GM19239 (cell line): ENCODE measurements at regions not wholly inside any gene's neighbourhood (a gene's known extent, or its start where the extent isn't known, plus 50 kb on each side); places are given as distances from the start of the nearest gene placed in this dataset.

ENCODE experiments used
- DNase-seq: peaks from one replicate; pipeline ENCODE4 v3.0.0; 2011; ENCODE audit warnings: low spot score; ENCODE audit not compliant: insufficient read length
- FAIRE-seq: peaks from 2 replicates; lab custom pipeline; 2011; peaks lifted over from hg19 to GRCh38; lab: Jason Lieb, UNC

DNA sequence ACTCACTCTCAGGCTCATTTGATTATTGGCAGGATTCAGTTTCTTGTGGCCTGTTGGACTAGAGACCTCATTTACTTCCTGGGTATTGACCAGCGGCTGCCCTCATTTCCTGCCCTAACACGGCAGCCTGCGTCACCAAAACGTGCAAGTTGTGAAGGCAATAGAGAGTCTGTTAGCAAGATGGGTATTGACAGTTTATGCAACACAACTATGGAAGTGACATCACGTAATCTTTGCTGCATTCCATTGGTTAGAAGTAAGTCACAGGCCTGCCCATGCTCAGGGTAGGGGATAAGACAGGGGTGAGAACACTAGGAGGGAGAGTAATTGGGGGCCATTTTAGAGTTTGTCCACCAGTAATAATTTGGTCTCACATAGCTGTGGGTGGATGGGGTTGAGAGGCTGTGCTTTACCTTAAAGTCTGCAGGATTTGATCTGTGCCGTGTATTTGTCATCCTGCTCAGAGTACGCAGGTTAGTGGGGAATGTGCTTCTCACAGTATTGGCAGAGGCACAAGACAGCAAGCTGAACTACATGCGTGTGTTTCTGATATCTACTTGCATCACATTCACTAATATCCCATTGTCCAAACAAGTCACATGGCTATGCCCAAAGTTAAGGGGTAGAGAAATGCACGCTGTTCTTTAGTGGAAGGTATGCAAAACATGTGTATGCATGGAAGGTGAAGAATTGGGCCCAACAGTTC, 83.3 kb downstream of the EDEM1 start:
- FAIRE-seq = no peak
- no peak for DNase-seq

DNA sequence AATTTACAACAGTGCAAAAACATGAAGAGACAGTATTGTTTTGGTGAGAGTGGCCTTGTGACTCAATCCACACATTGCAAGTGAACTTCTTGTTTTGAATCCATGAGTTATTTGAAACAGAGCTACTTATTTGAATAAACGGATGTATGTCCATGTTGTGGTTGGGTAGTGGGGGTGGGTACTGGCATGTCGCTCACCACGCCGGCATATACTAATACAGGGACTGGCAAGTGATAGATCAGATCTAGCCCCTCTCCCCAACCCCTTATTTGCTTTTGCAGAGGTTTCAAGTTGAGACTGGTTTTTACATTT, 83.8 kb downstream of the EDEM1 start:
- DNase-seq (no peak), FAIRE-seq (no peak)

DNA sequence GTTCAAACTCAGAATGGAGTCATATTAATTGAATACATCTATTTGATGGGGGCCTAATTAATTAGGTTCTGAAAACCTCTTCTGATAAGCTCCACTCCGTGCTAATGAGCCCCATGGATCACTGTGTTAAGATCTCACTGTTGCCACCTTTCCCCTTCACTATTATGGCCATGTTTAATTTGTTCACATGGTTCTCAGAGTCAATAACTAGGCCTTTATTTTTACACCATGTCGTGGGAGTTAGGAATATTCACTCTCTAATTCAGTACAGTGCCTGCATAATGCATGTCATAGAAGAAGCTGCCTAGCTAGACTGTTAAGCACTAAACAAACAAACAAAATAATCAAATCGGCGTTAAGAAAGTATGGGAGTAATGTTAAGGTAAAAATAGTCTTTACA, 84.9 kb downstream of the EDEM1 start:
- no peak for FAIRE-seq

DNA sequence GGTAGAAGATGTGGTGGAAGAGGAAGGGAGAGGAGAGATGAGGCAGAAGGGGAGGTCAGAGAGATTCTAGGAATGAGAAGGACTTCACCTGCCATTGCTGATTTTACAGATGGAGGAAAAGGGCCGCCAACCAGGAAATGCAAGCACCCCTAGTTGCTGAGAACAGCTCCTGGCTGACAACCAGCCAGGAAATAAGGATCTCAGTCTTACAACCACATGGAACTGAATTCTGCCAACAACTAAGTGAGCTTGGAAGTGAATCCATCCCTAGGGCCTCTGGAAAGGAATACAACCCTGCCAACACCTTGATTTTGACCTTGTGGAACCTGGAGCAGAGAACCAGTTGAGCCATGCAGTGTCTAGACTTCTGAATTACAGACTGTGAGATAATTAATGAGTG, 86.6 kb downstream of the EDEM1 start:
- no peak for FAIRE-seq

More for the DNA sequence above, 84.9 kb downstream of the EDEM1 start:
- no peak for DNase-seq

DNA sequence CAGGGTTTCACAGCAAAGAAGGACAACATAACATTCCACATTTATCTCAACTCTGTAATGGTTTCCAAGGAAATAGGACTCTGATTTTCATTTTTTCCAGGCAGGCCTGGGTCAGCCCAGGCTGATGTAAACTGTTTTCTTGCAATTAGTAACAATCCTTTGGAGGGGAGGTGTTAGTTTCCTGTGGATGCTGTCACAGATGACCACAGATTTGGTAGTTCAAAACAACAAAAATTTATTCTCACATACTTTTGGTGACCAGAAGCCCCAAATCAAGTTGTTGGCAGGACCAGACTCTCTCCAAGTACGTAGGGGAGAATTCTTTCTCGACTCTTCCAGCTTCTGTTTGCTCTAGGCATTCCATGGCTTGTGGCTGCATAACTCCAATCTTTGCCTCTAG, 88.0 kb downstream of the EDEM1 start:
- DNase-seq (no peak), FAIRE-seq (no peak)

More for the DNA sequence above, 86.6 kb downstream of the EDEM1 start:
- no peak for DNase-seq

DNA sequence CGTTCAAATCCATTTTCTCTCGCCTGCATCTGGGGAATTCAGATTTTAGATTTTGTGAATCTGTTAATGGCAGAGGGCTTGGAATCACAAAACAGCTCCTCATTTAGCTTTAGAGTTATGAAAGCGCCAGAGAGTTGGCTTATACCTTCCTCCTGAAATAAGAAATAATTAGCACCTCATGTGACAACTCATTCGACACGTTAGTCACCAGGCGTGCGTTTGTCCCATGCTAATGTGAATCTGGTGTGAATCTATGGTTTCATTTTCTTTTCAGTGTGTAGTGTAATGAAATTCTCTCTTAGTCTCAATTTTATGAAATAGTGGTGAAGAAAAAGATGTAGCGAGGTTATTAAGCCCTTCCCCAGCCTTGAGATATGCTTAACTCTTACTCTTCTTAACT, 89.4 kb downstream of the EDEM1 start:
- FAIRE-seq (no peak), DNase-seq (no peak)

DNA sequence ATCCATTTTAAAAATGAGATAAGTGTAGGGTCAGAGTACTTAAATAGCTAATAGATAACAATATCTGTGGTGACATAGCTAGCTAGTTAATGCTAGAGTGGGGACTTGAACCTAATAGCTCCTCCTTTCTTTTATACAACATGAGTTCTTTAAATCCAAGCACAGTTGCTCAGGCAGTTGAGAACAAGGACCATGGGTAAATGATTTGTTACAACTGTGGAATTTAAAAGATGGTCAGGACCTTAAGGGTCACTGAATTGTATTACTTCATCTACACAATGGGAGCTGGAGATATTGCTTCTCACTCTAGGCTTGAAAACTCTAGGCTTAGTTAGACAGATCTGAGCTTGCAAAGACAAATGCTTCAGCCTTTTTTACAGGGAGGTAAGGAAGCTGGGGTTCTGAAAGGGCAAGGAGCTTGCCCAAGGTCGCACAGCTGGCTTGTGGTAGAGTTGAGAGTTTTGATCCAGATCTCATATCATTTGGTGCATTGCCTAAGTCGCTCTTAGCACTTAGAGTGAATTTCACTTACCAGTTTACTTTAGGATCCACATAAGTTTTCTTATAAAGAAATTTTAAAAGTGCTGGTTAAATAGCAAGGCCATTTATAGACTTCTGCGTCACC, 90.2 kb downstream of the EDEM1 start:
- FAIRE-seq (no peak), DNase-seq (no peak)

DNA sequence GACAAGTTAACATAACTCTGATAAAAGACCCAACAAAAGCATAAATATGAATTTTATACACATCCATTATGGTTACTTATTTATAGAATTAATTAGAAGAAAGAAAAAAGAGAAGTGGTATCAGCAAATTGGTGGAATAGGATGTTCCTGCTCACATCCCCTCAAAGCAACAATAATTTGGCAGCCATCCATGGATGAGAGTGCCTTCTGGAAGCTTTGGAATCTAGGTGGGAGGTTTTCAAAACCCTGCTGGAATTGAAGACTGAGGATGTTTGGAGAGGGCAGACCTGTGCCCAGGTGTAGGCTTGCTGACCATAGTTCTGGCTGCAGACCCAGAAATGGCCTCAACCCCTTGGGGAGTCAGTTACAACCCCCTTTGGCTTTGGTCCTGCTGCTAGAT, 91.2 kb downstream of the EDEM1 start:
- no peak for DNase-seq
- FAIRE-seq = no peak

DNA sequence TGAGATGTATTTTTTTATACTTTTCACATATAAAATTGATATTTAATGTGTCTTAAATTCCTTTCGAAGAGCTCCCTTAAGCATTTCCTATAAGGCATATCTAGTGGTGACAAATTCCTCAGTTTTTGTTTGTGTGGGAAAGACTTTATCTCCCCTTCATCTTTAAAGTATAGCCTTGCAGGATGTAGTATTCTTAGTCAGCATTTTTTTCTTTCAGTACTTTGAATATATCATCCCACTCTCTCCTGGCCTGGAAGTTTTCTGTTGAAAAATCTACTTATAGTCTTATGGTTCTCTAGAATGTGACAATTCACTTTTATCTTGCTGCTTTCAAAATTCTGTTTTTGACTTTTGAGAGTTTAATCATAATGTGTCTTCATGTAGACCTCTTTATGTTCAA, 95.2 kb downstream of the EDEM1 start:
- no peak for FAIRE-seq
- DNase-seq = no peak

DNA sequence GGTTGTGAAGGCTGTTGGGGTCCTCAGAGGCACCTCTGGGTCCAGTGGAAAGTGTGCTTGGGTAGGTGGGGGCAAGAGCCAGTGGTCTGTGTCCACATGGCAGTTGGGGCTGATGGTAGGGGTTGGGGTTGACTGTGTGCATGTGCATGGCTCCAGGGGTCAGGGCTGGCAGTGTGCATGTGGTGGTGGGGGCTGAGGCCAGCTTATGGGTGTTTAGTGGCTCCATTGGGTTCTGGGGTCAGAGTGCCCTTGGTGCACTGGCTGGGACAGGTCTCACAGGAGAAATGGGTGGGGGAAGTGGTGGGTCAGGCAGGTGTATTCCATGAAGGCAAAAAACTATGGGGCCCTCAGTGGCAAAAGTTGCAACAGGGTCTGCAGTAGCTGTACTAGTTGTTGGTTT, 97.9 kb downstream of the EDEM1 start:
- FAIRE-seq = no peak
- DNase-seq = no peak

DNA sequence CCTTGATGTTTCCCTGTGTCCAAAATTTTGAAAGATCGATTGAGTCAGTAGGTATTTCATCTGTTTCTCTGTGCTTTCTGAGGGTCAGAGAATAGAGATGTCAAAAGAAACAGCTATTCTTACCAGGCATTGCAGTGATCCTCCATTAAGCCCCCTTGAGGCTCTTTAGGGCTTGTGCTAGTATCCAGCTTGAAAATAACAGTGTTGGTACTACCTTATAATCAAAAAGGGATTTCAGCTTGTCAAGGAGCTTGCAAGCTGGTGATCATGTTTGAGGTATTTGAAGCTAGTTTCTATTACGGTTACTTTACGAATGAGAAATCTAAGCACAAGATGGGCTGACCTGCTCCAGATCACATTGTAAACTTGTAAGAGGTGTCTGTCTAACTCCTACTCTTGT, 103.4 kb downstream of the EDEM1 start:
- DNase-seq = no peak
- no peak for FAIRE-seq

DNA sequence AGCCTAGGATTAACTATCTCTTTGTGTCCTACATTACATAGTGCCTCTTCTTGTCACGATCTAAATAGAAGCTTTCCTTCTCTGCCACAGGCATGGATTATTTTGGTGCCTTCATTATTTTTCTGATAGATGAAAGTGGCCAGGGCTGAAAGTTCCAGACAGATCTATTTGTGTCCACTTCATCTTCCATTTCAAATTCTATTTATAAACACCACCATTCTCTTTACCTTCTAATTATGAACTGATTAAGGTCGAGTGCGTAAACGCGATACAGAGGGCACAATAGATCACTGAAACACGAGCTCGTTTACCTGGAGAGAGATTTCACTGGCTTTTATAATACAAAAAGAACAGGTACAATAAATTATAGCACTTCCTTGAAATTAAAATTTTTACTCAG, 105.0 kb downstream of the EDEM1 start:
- FAIRE-seq (no peak), DNase-seq (no peak)

DNA sequence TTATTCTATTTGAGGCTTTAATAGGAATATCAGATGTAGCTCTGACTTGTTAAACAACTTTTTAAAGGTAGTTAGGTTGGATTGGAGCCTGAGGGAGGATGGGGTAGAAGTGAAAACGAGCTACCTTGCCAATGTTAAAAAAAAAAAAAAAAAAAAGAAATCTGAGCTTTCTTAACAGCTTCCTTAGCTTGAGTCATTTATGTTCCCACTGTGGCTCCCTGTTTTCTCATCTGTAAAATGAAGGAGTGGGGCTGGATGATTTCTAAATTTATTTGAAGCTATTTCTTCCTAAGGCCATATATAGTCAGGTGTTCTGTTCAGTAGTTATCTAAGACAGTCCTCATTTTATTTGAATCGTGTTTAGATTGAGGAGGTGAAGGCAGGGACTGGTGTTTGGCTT, 105.7 kb downstream of the EDEM1 start:
- DNase-seq (no peak), FAIRE-seq (no peak)

DNA sequence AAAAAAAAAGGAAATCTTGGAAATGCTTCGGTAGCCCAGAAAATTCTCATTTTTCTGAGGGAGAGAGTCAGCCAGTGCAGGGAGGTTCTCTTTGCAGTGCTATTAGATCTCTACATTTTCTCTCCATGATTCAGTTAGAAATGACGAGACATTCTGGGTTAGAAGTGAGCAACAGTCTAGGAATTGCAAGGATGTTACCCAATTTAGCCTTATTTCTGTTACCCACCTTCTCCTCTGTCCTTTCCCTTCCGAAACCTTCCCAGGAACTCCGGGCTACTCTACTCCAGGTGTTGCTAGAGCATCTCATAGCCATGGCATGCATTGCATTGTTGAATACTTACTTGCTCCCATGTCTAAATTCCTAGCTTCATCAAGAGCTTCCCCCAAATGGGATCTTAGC, 106.8 kb downstream of the EDEM1 start:
- no peak for FAIRE-seq

DNA sequence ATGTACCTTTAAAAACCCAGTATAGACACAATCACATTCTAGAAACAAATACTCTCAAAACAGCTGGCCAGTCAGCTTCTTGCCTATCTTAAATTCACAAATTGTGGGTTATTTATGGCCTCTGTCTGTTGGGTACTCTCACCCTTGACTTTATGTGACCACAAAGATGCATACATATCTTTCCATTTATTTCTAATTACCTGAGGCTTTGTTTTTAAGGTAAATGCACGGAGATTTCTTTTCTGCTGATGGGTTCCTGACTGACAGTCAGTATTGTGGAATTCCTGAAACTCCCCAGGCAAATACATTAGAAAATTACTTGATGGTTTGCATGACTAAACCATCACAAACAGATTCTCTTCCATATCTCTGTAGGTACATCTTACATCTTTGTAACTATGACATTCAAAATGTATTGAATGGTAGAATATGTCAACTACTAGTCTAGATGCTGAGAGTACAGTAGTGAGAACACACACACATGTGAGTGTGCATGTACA, 107.7 kb downstream of the EDEM1 start:
- no peak for FAIRE-seq
- no peak for DNase-seq

More for the DNA sequence above, 106.8 kb downstream of the EDEM1 start:
- no peak for DNase-seq

DNA sequence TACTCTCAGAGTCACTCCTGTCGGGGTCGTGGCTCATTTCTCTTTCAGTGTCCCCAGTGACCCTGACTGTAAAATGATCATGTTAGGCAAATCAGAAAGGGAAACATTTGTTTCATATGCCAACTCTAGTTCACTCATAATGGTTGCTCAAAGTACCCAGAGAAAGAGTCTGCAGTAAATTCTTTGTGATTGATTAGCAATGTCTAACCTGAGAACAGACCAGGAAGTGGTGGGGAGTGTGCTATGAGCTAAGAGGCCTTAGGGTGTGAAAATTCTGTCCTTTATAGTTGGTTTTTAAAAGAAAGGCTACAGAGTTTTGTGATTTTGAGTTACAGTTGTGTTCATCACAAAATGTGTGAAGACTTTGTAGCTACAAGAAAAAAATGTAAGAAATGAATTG, 108.9 kb downstream of the EDEM1 start:
- FAIRE-seq (no peak), DNase-seq (no peak)

DNA sequence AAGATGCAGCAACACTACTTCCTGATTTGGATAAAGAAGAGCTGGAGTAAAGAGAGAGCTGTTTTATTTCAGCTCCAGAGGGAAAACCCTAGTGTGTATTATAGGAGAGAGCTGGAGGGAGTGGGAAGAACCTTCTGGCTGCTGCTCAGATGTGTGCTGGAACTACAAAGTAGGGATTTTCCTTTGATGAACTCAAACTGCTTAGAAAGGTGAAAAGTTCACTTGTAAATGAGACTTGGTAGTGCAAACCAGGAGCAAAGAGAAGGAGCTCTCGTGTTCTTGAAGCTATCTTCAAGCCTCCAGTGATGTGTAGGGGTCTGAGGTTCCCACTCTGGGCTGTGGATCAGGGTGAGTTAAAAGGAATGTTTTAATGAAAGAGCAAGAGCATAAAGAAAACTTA, 110.4 kb downstream of the EDEM1 start:
- DNase-seq (no peak), FAIRE-seq (peak; percentile 79)

DNA sequence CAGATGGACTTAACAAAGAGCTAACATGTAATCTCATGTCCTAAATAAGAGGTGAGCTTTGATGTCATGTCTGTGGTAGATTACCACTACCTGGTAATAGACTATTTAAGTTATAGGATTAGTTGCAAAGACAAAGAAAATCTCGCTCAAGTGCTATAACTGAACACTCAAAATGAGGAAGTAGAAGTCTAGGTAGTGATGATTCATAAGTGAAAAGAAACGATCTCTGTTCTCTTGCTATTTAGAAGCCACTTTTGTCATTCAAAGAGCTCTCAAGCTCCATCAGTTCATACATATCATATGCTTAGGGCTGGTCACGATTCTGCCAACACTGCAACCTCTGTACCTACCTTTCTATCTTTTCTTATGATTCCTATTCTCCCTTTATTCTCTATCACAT, 110.9 kb downstream of the EDEM1 start:
- FAIRE-seq (peak; percentile 86), DNase-seq (peak; percentile 28)

DNA sequence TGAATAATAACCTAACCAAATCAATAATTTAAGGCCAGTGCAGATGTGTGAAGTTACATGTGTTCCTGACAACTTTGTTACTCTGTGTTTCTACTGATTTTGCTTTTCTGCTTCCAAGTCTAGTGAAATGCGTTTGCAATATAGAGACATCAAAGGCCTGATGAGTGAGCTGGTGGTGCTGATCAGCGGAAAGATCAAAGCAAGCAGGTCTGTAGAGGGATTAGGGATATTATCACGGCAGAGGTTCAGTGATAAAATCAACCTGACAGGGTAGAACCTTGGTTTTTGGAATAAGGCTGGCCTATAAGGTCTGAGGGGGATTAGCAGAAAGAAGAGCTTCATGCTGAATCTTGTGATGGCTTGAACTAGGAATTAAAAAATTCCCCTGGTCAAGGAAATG, 111.7 kb downstream of the EDEM1 start:
- DNase-seq (no peak), FAIRE-seq (no peak)

DNA sequence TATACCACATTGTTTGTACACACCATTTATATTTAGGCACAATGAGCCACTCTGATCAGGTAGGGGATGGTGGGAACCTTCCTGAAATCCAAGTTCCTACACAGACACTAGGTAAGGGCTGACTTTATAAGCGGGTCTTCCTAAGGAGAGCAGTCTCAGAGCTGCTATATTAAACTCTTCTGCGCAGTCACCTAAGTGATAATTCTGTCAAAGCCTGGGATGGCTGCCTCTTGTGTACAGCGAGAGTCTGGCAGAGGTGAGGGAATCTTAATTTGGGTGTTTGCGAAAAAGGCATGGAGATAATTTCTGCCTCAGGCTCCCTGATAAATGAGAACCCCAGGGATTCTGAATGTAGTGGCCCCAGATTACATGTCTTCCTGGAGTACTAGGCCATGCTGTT, 113.1 kb downstream of the EDEM1 start:
- no peak for FAIRE-seq

DNA sequence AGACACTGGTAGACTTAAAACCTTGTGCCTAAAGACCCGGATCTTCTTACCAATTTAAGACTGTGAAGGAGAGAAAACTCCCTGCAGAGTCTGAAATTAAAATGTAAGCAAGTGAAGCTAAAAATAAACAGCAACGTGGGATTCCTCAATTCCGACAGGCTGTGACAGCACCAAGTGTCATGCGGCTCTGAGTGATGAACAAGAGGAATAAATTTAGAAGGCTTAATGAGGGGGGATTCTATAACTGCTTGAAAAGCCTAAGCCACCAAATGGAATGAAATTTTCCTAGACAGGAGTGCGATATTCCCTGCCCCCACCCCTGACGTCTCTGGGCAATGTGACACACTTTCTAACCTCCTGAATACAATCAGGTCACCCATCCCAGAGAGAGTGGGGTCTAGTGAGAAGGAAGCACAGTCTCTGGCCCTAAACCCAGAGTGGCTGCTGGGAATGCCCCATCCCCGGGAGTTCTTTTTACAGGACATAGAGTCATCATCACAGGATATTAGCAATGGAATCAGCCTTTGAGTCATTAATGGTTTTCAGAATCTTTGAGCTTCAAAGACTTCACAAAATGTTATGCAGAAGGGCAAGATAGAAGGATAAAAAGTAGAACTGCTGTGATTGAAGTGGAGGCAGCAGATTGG, 114.3 kb downstream of the EDEM1 start:
- DNase-seq = no peak
- no peak for FAIRE-seq

More for the DNA sequence above, 113.1 kb downstream of the EDEM1 start:
- no peak for DNase-seq

DNA sequence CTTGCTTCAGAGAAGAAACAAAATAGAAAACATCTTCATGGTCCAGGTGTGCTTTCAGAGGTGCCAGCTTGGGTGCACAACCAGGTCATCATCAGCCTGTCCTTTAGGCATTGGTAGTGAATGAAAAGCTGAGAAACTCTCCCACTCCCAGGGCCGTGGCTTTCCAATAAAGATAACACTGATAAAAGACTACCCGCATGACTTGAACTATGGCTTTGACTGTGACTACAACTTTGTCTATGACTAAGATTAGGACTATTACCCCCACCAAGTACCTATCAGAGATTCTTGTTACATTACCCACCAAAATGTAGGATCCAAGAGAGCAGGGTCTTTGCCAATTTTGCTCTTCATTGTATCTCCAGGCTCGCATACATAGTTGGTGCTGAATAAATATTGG, 115.2 kb downstream of the EDEM1 start:
- FAIRE-seq = no peak

More for the DNA sequence above, 115.2 kb downstream of the EDEM1 start:
- no peak for DNase-seq
